NOMO-1 treated with DMSO at 0.1 percent for 48 hours (cell line): ENCODE measurements at regions not wholly inside any gene's neighbourhood (a gene's known extent, or its start where the extent isn't known, plus 50 kb on each side); places are given as distances from the start of the nearest gene placed in this dataset.

ENCODE experiments used
- DNase-seq: peaks from one replicate; lab custom pipeline; 2025; ENCODE audit not compliant: unreplicated experiment; lab: John Stamatoyannopoulos, UW

DNA sequence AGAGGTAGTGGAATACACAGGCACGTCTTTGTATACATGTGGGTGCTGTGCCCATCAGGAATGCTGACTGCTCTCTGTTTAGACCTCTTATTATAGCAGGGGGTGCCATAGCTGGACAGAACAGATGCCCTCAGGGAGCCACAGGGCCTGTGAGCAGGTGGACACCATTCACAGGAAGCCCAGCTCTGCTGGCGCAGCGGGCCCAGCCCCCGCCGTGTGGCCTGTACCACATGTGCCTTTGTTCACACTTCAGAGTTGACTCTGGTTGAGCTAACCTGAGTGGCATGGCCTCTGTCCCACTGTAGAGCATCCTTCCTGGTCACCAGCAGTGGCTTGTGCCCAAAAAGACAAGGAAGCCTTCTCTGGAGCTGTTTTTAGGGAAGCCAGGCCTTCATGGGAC lies 730.9 kb upstream of the ID2 start:
- no peak for DNase-seq

GRCh38 chr2:7951490-7951889 lies 730.4 kb upstream of the ID2 start:
- DNase-seq: no peak

DNA sequence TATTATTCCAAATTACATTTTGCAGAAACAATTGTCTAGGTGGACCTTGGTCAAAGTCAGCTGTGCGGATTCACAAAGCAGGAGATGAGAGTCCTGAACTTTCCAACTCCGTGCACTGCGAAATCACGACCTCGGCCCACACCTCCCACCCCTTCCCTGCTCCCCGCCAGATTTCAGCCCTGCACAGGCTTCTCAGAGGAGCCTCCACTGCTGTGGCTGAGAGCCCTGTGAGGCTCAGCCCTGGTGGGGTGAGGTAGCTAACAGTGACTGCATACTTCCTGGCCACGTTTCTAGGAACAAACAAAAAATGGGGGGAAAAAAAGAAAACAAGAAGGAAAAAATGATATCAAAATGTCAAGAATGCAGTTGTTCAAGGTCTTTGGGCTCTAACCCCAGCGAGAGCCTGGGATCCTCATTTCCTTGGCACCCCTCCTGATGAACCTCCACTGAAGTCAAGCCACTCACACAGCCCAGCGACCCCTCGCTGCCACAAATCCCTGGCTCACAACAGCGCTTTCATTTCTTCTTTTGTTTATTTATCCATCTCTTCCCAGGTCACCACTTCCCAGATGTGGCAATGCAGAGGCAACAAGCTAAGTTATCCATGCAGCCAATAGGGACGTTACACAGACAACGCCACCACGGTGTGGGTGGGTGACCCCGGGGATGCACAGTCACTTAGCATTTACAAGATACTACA lies 729.7 kb upstream of the ID2 start:
- no peak for DNase-seq

DNA sequence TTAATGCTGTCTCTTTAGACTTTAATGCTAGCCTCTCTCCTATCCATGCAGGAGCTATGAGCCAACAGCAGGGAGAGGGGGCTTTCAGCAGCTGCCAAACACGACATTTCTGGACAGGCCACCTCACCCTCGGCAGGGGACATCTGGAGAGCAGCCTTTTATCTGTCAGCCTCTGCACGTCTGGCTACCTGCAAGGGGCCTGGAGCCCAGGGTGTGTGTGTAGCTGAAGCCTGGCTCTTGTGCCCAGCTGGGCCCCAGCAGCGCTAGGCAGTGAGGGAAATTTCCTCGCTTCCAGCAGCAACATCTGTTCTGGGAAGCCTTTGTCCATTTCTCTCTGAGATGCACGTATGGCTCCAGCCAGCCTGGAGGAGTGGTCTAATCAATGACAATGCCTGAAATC lies 728.7 kb upstream of the ID2 start:
- DNase-seq: no peak

DNA sequence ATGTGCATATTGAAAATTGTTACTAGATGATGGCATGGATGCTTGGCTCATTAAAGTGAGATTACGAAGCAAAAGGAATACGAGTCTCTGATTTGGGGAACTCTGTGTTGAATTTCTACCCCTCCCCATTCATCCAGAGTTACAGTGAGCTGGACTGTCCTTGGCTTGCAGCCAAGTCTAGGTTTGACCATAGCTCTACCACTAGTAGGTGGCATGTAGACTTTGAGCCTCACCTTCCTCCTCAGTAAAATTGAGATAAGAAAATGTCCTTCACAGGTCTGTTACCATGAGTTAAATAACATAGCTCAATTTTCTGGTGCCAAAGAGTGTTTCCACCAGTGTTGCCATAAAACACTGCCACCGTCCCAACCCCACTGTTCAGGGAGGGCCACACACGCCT lies 727.6 kb upstream of the ID2 start:
- DNase-seq: no peak

- DNase-seq: no peak
Observed at GRCh38 chr2:7956126-7956689, 725.6 kb upstream of the ID2 start.

DNA sequence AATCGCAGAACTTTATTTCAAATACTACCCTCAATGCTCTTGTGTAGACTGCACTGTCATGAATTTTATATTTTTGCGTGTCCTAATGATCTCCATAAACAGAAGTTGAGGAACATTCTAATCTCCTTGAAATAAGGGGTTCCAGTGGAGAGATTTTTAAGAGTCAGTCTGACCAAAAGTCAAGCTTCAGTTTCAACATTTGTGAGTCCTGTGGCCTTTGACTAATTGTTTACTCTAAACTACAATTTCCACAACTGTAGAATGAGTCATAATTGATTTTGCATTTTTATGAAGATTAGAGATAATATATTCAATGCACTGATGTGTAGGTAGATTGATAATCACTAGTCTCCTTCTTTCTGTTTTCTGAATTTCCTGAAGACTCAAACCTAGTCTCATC lies 720.3 kb upstream of the ID2 start:
- no peak for DNase-seq

DNA sequence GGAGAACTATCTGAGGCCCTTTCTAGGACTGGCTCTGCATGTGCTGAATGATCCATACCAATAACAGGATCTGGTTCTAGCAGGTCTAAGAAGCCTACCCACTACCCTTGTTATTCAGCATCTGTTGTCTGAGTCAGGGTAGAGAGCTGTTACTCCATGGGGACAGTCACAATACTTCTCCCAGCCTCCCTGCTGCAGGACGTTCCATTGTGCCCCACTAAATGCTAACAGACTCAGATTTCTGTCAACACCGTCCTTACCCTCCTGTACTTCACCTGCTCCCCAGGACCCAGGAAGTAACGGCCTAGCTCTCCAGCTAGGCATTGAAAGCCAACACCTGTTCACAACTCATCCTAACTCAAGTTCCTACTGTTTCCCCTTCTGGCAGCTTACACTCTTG lies 719.7 kb upstream of the ID2 start:
- no peak for DNase-seq

DNA sequence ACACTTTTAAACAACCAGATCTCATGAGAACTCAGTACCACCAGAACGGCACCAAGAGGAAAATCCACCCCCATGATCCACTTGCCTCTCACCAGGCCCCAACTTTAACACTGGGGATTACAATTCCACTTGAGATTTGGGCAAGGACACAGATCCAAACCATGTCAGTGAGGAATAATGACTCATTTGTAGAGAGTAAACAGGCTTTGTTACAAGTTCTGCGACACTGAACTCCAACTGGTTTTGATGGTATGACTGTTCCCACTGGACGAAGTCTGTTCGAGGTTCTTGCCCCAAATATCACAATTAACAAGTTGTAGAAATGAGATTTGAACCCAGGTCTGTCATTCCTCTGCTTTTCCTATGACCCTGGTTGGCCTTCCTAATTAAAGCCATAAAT lies 718.1 kb upstream of the ID2 start:
- no peak for DNase-seq

DNA sequence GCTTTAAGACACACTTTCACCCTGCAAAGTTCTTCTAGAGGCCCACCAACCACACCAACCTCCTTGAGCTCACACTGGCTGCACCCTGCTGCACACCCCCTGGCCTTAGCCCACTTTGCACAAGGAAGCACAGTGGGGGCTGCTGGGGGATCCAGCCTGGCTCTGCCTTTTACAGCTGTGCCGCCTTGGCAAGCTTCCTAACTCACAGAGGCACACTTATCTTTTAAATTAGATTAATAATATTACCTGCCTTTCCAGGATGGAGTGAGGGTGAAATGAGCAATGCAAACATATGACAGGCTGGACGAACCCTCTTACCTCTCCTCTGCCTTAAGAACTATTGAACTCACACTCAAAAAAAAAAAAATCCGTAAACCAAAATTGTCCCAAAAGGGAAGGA lies 715.8 kb upstream of the ID2 start:
- DNase-seq: no peak

GRCh38 chr2:7967707-7968405 lies 714.0 kb upstream of the ID2 start:
- no peak for DNase-seq

DNA sequence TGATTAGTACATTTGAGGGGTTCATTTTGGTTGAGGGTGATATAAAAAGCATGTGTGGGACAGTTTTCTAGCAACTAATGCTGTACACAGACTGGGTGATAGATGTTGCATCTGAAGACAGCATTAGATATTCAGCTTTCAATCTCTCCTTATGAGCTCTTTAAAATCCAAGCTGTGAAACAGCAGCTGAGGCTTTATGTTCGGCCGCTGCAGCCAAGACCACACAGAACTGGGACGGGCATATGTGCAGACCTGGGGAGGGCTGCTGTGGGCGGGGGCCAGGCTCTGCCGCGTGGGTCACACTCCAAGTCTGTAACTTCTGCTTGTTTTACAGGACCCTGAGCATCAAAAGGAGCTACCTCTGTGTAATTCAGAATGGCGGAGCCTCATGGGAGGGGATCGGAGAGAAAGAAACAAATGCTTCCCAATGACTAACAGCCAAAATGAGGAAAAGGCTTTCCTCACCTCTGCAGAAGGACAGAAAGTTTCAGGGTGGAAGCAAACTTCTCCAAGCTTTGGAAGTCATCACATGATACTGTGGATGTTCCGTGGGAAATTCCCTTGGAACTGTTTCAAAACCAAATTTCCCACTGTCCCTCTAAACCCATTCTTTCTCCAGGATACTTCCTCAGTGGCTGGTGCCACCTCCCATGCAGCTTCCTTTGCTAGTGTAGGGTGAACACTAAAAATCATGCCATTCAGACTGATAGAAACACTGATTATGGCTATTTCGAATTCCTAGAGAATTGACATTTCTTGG lies 711.9 kb upstream of the ID2 start:
- DNase-seq: no peak

- no peak for DNase-seq
Observed at GRCh38 chr2:7971248-7971647, 710.6 kb upstream of the ID2 start.

DNA sequence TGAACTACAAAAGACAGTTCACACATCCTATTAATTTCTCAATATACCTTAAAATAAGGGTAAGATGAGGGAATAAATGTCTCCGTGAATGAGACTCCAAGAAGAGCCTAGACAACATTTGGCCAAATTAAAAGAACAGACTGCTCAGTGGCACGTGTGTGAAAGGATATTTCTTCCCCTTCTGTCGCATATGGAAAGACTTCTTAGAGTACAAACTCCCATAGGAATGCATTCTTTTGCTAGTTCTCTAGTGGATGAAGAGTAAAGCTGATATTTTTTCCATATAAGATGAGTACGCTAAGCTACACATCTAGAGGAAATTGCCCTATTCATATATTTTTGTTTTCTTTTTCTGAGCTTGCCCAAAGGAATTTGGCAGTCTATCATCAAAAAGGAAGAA lies 710.0 kb upstream of the ID2 start:
- no peak for DNase-seq

DNA sequence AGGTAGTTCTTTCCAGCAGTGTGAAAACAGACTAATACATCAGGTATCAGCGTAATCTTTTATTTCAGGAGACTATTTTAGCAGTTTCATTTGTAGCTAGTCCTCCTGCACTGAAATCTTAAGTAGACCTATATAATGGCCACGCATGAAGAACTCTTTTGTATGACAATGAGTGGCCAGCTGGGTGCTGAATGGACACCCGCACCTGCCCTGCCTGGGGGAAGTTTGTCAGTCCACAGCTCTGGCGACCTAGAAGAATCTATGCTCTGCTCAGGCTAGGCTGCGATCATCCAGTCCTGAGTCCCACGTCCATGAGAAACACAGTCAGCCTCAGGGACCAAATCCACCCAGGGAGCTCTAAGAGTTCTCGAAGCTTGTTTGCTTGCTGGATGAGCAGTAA lies 709.2 kb upstream of the ID2 start:
- DNase-seq: no peak

DNA sequence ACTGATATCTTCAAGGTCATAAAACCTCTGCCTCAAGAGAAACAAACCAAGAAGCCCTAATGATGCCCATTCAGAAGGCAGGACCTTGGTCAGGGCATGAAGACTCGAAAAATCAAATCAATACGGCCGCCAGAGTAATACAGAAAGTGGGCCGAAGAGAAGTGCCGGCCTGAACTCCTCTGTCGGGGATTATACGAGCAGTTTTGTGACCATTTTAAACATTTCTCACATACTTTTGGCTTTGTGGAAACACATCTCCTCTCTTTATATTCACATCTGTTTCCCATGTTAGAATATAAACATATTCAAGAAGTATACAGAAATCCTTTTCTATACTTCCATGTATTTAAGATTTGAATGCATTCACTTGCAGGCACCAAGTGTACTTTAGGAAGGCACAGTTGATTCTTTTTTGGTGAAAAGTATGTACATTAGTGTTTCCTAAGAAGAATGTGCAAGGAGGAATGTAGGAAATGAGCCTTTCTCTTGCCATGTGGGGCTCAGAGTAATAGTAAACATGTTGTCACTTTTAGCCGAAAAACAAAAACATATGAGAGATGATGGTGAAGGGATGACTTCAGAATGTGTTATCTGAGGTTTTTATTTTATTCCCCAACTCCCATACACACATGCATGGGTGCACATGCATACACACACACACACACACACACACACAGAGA lies 707.9 kb upstream of the ID2 start:
- DNase-seq: no peak

- no peak for DNase-seq
Observed at GRCh38 chr2:7974936-7975335, 706.9 kb upstream of the ID2 start.

DNA sequence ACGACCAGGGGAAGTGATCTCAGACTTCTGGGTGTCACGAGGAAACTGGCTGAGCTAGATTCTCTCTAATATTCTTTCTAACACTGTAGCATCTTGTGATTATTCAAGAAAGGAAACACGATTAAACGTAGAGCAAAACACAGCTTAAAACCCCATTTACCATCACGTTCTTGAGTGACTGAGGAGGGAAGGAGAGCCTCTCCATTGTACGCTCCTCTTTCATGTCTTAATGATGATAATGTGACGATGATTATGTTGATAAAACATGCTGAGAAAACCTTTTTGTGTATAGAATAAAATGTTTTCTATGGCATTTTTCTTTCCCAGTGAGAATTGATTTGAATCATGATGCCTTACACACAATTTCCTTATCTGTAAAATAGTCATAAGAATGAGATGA lies 705.6 kb upstream of the ID2 start:
- DNase-seq: no peak

- DNase-seq: no peak
Observed at GRCh38 chr2:7977981-7978380, 703.9 kb upstream of the ID2 start.

DNA sequence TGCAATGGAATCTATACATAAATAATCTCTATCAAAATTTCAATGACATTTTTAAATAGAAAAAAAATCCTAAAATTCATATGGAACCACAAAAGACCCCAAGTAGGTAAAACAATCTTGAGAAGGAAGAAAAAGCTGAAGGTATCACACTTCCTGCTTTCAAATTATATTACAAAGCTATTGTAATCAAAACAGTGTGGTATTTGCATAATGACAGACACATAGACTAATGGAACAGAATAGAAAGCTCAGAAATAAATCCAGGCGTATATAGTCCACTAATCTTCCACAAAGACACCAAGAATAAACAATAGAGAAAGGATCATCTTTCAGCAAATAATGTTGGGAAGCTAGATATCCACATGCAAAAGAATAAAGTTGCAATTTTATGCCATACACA lies 699.8 kb upstream of the ID2 start:
- DNase-seq: no peak

DNA sequence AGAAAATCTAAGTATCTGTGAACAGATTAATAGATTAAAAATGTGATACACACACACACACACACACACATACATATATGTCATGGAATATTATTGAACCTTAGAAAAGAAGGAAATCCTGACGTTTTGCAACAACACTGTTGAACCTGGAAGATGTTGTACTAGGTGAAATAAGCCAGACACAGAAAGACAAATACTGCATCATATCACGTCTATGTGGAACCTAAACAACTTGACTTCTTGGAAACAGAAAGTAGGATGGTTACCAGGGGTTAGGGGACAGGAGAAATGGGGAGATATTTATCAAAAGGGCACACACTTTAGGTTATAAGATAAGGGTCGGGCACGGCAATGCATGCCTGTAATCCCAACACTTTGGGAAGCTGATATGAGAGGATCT lies 698.4 kb upstream of the ID2 start:
- no peak for DNase-seq
